Upper lobe of left lung (tissue), 6 donors: ENCODE measurements at regions not wholly inside any gene's neighbourhood (a gene's known extent, or its start where the extent isn't known, plus 50 kb on each side); places are given as distances from the start of the nearest gene placed in this dataset.

Experiments used
- ATAC-seq, 2 donors: fragments of 200-7000 bp; cut with Tn5 transposase; one replicate each; pipeline ENCODE4 v1.9.1; 2022; ENCODE audit warnings: mild to moderate bottlenecking in 2 of 2, moderate library complexity in 2 of 2; ENCODE audit not compliant: low FRiP score in 2 of 2
- DNase-seq, 2 donors: peaks; one replicate each; pipeline ENCODE4 v3.0.0-alpha.2; 2019 to 2020
- H3K27ac ChIP-seq, 4 donors: fragments of 200-600 bp; sonication (generic); one replicate each; pipeline ENCODE4 v1.5.1; 2016 to 2019
- H3K27me3 ChIP-seq, 4 donors: fragments of 200-600 bp; sonication (generic); one replicate each; pipeline ENCODE4 v1.5.1; 2017 to 2019
- H3K36me3 ChIP-seq, 4 donors: fragments of 200-600 bp; sonication (generic); one replicate each; pipeline ENCODE4 v1.5.1; 2016 to 2019
- H3K4me1 ChIP-seq, 4 donors: fragments of 200-600 bp; sonication (generic); one replicate each; pipeline ENCODE4 v1.5.1; 2018 to 2019
- H3K4me3 ChIP-seq, 4 donors: fragments of 200-600 bp; sonication (generic); one replicate each; pipeline ENCODE4 v1.5.1; 2017 to 2019; ENCODE audit warnings: mild to moderate bottlenecking in 2 of 4, moderate library complexity in 1 of 4
- H3K9me3 ChIP-seq, 4 donors: fragments of 200-600 bp; sonication (generic); one replicate each; pipeline ENCODE4 v1.5.1; 2018 to 2019
- EP300 ChIP-seq, 4 donors: sonication (generic); formaldehyde crosslinking; IDR thresholded peaks; one replicate each; pipeline ENCODE4 v1.5.1; 2017; ENCODE audit warnings: antibody characterized with exemption in 4 of 4, control low read depth in 2 of 4
- POLR2A ChIP-seq, 4 donors: fragments of 450-650 bp; IDR thresholded peaks; one replicate each; pipeline ENCODE4 v1.5.1; 2016 to 2017; ENCODE audit warnings: antibody characterized with exemption in 4 of 4, mild to moderate bottlenecking in 2 of 4
- POLR2AphosphoS5 ChIP-seq, 2 donors: sonication (generic); formaldehyde crosslinking; IDR thresholded peaks; one replicate each; pipeline ENCODE4 v1.5.1; 2017; ENCODE audit warnings: antibody characterized with exemption in 2 of 2
- WGBS, 2 donors: methylation state at CpG; one replicate each; pipeline ENCODE4 v1.1.5; 2017 to 2018; 5-methylcytosine and 5-hydroxymethylcytosine counted together
- TF ChIP-seq, protein P1 (sequence below), 6 experiments: fragments of 450-650 bp in 4 of 6; fragments of 200-600 bp in 2 of 6; sonication (generic) in 2 of 6; IDR thresholded peaks; one replicate each; pipeline ENCODE4 v1.5.1; 2016 to 2019; ENCODE audit warnings: antibody characterized with exemption in 6 of 6
- donor health status: DM: no; HTN: no; CAD: no; lungs with moderate emphysema.
- donor health status: DM: no; HTN: yes; CAD: no; lungs with severe emphysema.

DNA sequence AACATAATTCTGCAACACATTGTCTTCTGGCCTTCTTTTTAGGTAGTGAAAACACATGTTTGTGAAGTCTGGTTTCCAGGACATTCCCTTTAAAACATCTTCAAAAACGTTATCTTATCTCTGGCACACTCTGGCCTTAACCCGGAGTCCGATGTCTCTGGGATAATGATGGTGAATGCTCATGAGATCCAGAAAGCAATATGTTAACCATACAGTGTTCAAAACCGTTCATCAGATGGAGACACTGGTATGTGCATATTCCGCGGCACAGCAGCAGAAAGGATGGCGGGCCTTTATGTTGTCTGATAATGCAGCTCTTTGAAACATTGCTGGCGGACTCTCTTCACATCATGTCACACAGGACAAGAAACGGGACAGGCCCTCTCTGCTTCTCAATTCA lies 605.2 kb downstream of the CCDC171 start:
- Histone ChIP-seq H3K36me3 (no peaks in the 10 kb centered on the region), H3K4me1 (peaks cover 0 to 5% (median 0%) of the 10 kb centered on the region in 4 donors), H3K27ac (no peak overlapping the region), H3K9me3 (no peaks in the 10 kb centered on the region), H3K27me3 (no peaks in the 10 kb centered on the region), H3K4me3 (no peak overlapping the region)
- ATAC-seq (no peak), DNase-seq (no peak)
- WGBS, 2 donors, result 65 to 72% methylated on average over 9 of the region's 9 CpGs
- TF ChIP-seq POLR2AphosphoS5 (IDR thresholded peaks at IDR 0.05) (no peak), POLR2A (IDR thresholded peaks at IDR 0.05) (no peak), EP300 (IDR thresholded peaks at IDR 0.05) (no peak)
- TF ChIP-seq, protein P1, sequence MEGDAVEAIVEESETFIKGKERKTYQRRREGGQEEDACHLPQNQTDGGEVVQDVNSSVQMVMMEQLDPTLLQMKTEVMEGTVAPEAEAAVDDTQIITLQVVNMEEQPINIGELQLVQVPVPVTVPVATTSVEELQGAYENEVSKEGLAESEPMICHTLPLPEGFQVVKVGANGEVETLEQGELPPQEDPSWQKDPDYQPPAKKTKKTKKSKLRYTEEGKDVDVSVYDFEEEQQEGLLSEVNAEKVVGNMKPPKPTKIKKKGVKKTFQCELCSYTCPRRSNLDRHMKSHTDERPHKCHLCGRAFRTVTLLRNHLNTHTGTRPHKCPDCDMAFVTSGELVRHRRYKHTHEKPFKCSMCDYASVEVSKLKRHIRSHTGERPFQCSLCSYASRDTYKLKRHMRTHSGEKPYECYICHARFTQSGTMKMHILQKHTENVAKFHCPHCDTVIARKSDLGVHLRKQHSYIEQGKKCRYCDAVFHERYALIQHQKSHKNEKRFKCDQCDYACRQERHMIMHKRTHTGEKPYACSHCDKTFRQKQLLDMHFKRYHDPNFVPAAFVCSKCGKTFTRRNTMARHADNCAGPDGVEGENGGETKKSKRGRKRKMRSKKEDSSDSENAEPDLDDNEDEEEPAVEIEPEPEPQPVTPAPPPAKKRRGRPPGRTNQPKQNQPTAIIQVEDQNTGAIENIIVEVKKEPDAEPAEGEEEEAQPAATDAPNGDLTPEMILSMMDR (IDR thresholded peaks at IDR 0.05), result no peak

DNA sequence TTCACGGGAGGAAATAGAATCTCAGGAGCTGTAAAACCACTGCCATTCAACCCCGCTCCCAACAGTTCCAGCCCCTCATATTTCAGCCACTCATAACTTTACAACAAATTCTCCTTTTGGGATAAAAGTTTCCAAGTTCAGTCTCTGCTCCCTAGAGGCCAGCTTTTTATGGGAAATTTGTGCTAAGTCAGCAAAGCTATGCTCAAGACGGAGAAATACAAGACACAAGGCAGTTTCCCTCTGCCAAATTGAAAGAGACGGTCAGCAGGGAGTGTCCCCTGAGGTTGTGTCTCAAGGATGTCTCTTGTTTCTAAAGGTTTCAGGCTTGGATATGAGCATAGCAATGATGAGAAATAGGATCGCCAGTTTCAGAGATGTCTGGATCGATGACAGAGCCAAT lies 608.6 kb downstream of the CCDC171 start:
- Histone ChIP-seq H3K9me3 (no peaks in the 10 kb centered on the region), H3K27me3 (no peaks in the 10 kb centered on the region), H3K36me3 (no peaks in the 10 kb centered on the region), H3K27ac (no peak overlapping the region), H3K4me3 (no peak overlapping the region), H3K4me1 (no peaks in the 10 kb centered on the region)
- no peak for DNase-seq
- TF ChIP-seq, protein P1 (IDR thresholded peaks at IDR 0.05), result no peak
- ATAC-seq, result no peak
- WGBS, 2 donors, result 92 to 94% methylated on average over 6 of the region's 6 CpGs

DNA sequence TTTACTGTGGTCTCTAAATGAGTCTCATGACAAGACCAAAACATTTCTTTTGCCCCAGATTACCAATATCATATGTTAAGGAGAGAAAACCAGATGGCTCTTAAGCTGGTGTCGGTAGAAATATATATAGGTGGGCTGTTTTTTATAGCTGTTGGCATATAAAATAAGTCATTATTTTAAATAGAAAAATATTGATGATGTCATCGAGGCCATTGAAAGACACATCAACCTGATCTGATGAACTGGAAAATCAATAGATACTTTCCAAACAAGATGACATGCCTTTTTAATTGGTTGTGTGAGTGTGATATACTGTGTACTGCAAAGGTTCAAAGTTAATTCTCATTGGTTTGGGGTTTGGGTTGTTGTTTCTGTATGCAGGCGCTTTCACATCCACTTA lies 617.3 kb downstream of the CCDC171 start:
- TF ChIP-seq POLR2A (IDR thresholded peaks at IDR 0.05) (no peak), POLR2AphosphoS5 (IDR thresholded peaks at IDR 0.05) (no peak), EP300 (IDR thresholded peaks at IDR 0.05) (no peak)
- TF ChIP-seq, protein P1 (IDR thresholded peaks at IDR 0.05), result no peak
- H3K36me3 ChIP-seq, result no peaks in the 10 kb centered on the region
- H3K4me1 ChIP-seq, result no peaks in the 10 kb centered on the region
- ATAC-seq (no peak), DNase-seq (no peak)
- WGBS, 2 donors, result 92 to 96% methylated on average over 3 of the region's 3 CpGs
- H3K9me3 ChIP-seq, result no peaks in the 10 kb centered on the region
- no peaks in the 10 kb centered on the region for H3K27me3 ChIP-seq
- no peak overlapping the region for H3K27ac ChIP-seq
- no peak overlapping the region for H3K4me3 ChIP-seq

DNA sequence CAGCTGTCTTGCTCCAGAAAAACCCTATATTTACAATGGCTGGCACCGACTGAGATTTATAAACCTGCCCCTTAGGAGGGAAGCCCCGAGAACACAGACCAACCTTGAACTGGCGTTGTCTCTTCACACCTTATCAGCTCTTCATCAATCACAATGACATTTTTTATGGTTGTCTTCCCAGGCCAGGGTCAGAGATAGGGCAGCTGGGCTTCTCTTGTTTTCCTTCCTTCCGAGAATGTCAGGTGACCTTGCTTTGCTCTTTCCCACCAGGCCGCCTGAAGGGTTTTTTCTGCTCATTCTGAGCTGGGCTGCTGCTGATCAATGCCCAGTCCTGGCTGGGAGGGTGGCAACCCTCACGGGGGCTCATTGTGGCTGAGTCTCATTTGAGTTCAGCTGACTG lies 619.1 kb downstream of the CCDC171 start:
- TF ChIP-seq POLR2A (IDR thresholded peaks at IDR 0.05) (no peak), EP300 (IDR thresholded peaks at IDR 0.05) (no peak), POLR2AphosphoS5 (IDR thresholded peaks at IDR 0.05) (no peak)
- TF ChIP-seq, protein P1 (IDR thresholded peaks at IDR 0.05), result no peak

DNA sequence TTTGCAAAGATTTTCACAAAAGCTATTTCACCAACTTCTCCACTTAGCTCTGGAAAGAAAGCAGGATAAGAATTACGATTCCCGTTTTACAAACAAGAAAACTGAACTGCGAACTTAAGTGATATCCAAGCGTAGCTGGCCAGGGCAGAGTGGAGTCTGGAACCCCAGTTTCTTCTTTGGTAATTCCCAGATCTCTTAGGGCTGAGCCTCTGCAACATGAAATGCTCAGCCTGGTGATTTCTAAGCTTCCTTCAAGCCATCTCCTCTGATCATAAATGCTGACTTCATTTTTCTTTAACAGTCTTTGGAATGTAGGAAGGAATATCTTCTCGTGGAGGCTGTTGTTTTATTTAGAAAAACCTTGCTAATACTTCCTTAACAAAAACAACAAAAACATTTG lies 620.0 kb downstream of the CCDC171 start:
- DNase-seq (no peak), ATAC-seq (no peak)
- no peak overlapping the region for H3K27ac ChIP-seq
- H3K4me3 ChIP-seq, result no peak overlapping the region
- TF ChIP-seq, protein P1 (IDR thresholded peaks at IDR 0.05), result no peak
- TF ChIP-seq POLR2A (IDR thresholded peaks at IDR 0.05) (no peak), POLR2AphosphoS5 (IDR thresholded peaks at IDR 0.05) (no peak), EP300 (IDR thresholded peaks at IDR 0.05) (no peak)
- no peaks in the 10 kb centered on the region for H3K4me1 ChIP-seq
- H3K27me3 ChIP-seq, result no peaks in the 10 kb centered on the region
- H3K9me3 ChIP-seq, result no peaks in the 10 kb centered on the region
- 54 to 75% methylated on average over 5 of the region's 5 CpGs for WGBS, 2 donors
- no peaks in the 10 kb centered on the region for H3K36me3 ChIP-seq

More for the DNA sequence above, 619.1 kb downstream of the CCDC171 start:
- no peaks in the 10 kb centered on the region for H3K36me3 ChIP-seq
- DNase-seq (no peak), ATAC-seq (no peak)
- H3K27me3 ChIP-seq, result no peaks in the 10 kb centered on the region
- WGBS, 2 donors, result 39 to 42% methylated on average over 6 of the region's 6 CpGs
- no peaks in the 10 kb centered on the region for H3K9me3 ChIP-seq
- no peak overlapping the region for H3K27ac ChIP-seq
- H3K4me1 ChIP-seq, result no peaks in the 10 kb centered on the region
- H3K4me3 ChIP-seq, result no peak overlapping the region
